Neural progenitor cell (in vitro differentiated cells): ENCODE measurements at regions not wholly inside any gene's neighbourhood (a gene's known extent, or its start where the extent isn't known, plus 50 kb on each side); places are given as distances from the start of the nearest gene placed in this dataset.
"Not testable (repeated sequence)": the region's sequence is repeated elsewhere in the genome, so short reads cannot be mapped to it uniquely, and the experiment has no call there.

ENCODE experiments used
- DNase-seq: peaks from one replicate; pipeline ENCODE4 v3.0.0-alpha.2; 2016; ENCODE audit warnings: low spot score
- H2AFZ ChIP-seq: fragments of 200-600 bp; sonication (generic); replicated peaks from 2 replicates; pipeline ENCODE4 v1.6.1; 2016; ENCODE audit warnings: antibody characterized with exemption
- H3F3A ChIP-seq: fragments of 200-600 bp; sonication (generic); 2 replicates; pipeline ENCODE4 v1.6.1; 2016; ENCODE audit warnings: antibody characterized with exemption, low read depth
- H3K27ac ChIP-seq: fragments of 200-600 bp; sonication (generic); 2 replicates; pipeline ENCODE4 v1.5.1; 2016; ENCODE audit warnings: mild to moderate bottlenecking
- H3K27me3 ChIP-seq: fragments of 200-600 bp; sonication (generic); 2 replicates; pipeline ENCODE4 v1.6.1; 2016; ENCODE audit warnings: mild to moderate bottlenecking, moderate library complexity
- H3K36me3 ChIP-seq: fragments of 200-600 bp; sonication (generic); 2 replicates; pipeline ENCODE4 v1.5.1; 2016
- H3K4me1 ChIP-seq: fragments of 200-600 bp; sonication (generic); 2 replicates; pipeline ENCODE4 v1.6.1; 2016; ENCODE audit warnings: mixed run types
- H3K4me2 ChIP-seq: fragments of 200-600 bp; sonication (generic); 2 replicates; pipeline ENCODE4 v1.6.1; 2016
- H3K4me3 ChIP-seq: fragments of 200-600 bp; sonication (generic); 2 replicates; pipeline ENCODE4 v1.5.1; 2016
- H3K79me2 ChIP-seq: fragments of 200-600 bp; sonication (generic); 2 replicates; pipeline ENCODE4 v1.6.1; 2016; ENCODE audit warnings: low read depth
- H3K9ac ChIP-seq: fragments of 200-600 bp; sonication (generic); 2 replicates; pipeline ENCODE4 v1.6.1; 2016
- H3K9me3 ChIP-seq: fragments of 200-600 bp; sonication (generic); 2 replicates; pipeline ENCODE4 v1.5.1; 2016; ENCODE audit warnings: low read depth
- H4K20me1 ChIP-seq: fragments of 200-600 bp; sonication (generic); 2 replicates; pipeline ENCODE4 v1.6.1; 2016; ENCODE audit warnings: low read depth
- H3K27ac Mint-ChIP-seq: 3 replicates; pipeline ENCODE4 v1.8.0; 2021; ENCODE audit warnings: mixed read lengths
- H3K27me3 Mint-ChIP-seq: 2 replicates; pipeline ENCODE4 v1.8.0; 2022; ENCODE audit warnings: low read depth, mild to moderate bottlenecking, inconsistent platforms, moderate library complexity, mixed read lengths; ENCODE audit not compliant: insufficient read depth
- H3K36me3 Mint-ChIP-seq: 3 replicates; pipeline ENCODE4 v1.8.0; 2021; ENCODE audit warnings: mixed read lengths
- H3K4me1 Mint-ChIP-seq: 3 replicates; pipeline ENCODE4 v1.8.0; 2021; ENCODE audit warnings: mixed read lengths
- H3K4me3 Mint-ChIP-seq: 3 replicates; pipeline ENCODE4 v1.8.0; 2021; ENCODE audit warnings: mild to moderate bottlenecking, moderate library complexity, mixed read lengths
- H3K9me3 Mint-ChIP-seq: 3 replicates; pipeline ENCODE4 v1.8.0; 2020; ENCODE audit warnings: mixed read lengths
- EZH2 ChIP-seq: fragments of 200-600 bp; sonication (generic); IDR thresholded peaks from 2 replicates; pipeline ENCODE4 v1.6.1; 2017; ENCODE audit warnings: antibody characterized with exemption, mild to moderate bottlenecking, moderate library complexity
- EZH2phosphoT487 ChIP-seq: fragments of 200-600 bp; sonication (generic); IDR thresholded peaks from 2 replicates; pipeline ENCODE4 v1.6.1; 2017; ENCODE audit warnings: antibody characterized with exemption
- TF ChIP-seq, protein P1 (sequence below): fragments of 200-600 bp; sonication (generic); IDR thresholded peaks from 2 replicates; pipeline ENCODE4 v1.5.1; 2017; ENCODE audit warnings: antibody characterized with exemption, mild to moderate bottlenecking

DNA sequence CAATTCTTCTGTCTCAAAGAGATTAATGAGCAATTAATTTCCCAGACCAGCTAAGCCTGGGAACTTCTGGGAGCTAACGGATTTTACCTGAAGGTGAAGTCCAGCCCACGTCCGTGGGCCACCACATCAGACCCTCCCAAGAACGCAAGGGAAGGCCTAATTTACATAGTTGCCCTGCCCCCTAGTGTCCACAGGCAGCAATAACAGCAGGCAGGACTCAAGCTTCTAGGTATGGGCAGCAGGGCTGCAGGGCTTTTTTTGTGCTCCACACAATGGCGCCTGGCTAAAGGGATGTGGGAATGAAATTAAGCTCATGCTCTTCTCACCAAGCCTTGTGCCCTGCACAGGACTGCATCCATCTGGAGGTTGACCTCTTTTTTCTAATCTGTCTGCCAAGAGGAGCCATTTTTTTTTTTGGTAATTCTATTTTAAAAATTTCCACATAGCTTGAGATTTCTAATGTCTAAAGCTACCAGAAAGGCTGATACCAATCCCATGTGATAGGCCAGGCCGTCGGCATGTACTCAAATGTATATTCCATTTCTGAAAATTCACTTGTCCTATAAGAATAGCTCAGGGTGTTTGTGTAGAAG is 111.9 kb upstream of the TMEM164 start:
- H3K4me2 ChIP-seq: no peak overlapping the region
- no peak overlapping the region for H3K27ac ChIP-seq
- Mint-ChIP-seq H3K9me3 (no peaks in the 10 kb centered on the region), H3K27me3 (peaks cover 5% of the 10 kb centered on the region), H3K36me3 (no peaks in the 10 kb centered on the region), H3K27ac (no peak overlapping the region), H3K4me3 (no peak overlapping the region), H3K4me1 (peaks cover 18% of the 10 kb centered on the region)
- no peaks in the 10 kb centered on the region for H3F3A ChIP-seq
- H3K79me2 ChIP-seq: no peaks in the 10 kb centered on the region
- peaks cover 3% of the 10 kb centered on the region for H3K36me3 ChIP-seq
- H3K4me3 ChIP-seq: no peak overlapping the region
- H3K9ac ChIP-seq: no peak overlapping the region
- no peaks in the 10 kb centered on the region for H3K4me1 ChIP-seq
- H2AFZ ChIP-seq: no peak overlapping the region
- DNase-seq: peak; percentile 78
- TF ChIP-seq EZH2phosphoT487 (no peak), EZH2 (no peak)
- TF ChIP-seq, protein P1, sequence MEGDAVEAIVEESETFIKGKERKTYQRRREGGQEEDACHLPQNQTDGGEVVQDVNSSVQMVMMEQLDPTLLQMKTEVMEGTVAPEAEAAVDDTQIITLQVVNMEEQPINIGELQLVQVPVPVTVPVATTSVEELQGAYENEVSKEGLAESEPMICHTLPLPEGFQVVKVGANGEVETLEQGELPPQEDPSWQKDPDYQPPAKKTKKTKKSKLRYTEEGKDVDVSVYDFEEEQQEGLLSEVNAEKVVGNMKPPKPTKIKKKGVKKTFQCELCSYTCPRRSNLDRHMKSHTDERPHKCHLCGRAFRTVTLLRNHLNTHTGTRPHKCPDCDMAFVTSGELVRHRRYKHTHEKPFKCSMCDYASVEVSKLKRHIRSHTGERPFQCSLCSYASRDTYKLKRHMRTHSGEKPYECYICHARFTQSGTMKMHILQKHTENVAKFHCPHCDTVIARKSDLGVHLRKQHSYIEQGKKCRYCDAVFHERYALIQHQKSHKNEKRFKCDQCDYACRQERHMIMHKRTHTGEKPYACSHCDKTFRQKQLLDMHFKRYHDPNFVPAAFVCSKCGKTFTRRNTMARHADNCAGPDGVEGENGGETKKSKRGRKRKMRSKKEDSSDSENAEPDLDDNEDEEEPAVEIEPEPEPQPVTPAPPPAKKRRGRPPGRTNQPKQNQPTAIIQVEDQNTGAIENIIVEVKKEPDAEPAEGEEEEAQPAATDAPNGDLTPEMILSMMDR: peak; percentile 82
- no peaks in the 10 kb centered on the region for H3K27me3 ChIP-seq
- H3K9me3 ChIP-seq: no peaks in the 10 kb centered on the region
- H4K20me1 ChIP-seq: no peaks in the 10 kb centered on the region

DNA sequence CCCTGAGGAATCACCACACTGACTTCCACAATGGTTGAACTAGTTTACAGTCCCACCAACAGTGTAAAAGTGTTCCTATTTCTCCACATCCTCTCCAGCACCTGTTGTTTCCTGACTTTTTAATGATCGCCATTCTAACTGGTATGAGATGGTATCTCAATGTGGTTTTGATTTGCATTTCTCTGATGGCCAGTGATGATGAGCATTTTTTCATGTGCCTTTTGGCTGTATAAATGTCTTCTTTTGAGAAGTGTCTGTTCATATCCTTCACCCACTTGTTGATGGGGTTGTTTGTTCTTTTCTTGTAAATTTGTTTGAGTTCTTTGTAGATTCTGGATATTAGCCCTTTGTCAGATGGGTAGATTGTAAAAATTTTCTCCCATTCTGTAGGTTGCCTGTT is 106.9 kb upstream of the TMEM164 start:
- DNase-seq, H3K27ac Mint-ChIP-seq, H3K27ac ChIP-seq, H3K4me1 Mint-ChIP-seq, H3K4me3 ChIP-seq, H3K27me3 Mint-ChIP-seq, H2AFZ ChIP-seq, H3K36me3 Mint-ChIP-seq, H3K9me3 Mint-ChIP-seq, H3K27me3 ChIP-seq, H3K36me3 ChIP-seq, H3K4me1 ChIP-seq, H4K20me1 ChIP-seq, H3K9me3 ChIP-seq, H3F3A ChIP-seq, H3K79me2 ChIP-seq, H3K9ac ChIP-seq, H3K4me3 Mint-ChIP-seq, H3K4me2 ChIP-seq: not testable (repeated sequence)

DNA sequence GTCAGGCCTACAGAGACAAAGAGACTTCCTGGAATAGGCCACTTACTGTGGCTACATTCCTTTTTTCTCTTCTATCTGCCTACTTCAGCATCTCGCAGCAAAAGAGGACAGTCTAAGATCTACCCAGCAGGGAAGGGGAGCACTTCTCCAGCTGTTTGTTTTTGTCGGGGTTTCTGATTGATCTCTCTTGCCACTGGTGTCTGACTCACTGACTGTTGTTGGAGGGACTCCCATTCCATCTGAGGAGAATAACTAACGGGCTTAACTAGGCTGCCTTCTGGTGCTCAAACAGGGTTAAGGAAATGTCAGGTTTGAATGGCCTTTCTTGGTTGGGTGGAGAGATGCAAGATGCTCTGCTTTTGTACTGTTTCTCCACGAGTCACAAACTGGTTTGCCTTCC is 100.2 kb upstream of the TMEM164 start:
- no peaks in the 10 kb centered on the region for H3K27me3 ChIP-seq
- H3K4me1 Mint-ChIP-seq: peaks cover 6% of the 10 kb centered on the region
- no peaks in the 10 kb centered on the region for H3K36me3 Mint-ChIP-seq
- peaks cover 5% of the 10 kb centered on the region for H3K27me3 Mint-ChIP-seq
- H4K20me1 ChIP-seq: no peaks in the 10 kb centered on the region
- H3K4me2 ChIP-seq: no peak overlapping the region
- no peaks in the 10 kb centered on the region for H3K4me1 ChIP-seq
- TF ChIP-seq EZH2phosphoT487 (no peak), EZH2 (no peak)
- TF ChIP-seq, protein P1: no peak
- peaks cover 10% of the 10 kb centered on the region for H3F3A ChIP-seq
- H2AFZ ChIP-seq: no peak overlapping the region
- no peak for DNase-seq
- H3K27ac Mint-ChIP-seq: no peak overlapping the region
- H3K4me3 ChIP-seq: no peak overlapping the region
- H3K9me3 ChIP-seq: peaks cover 4% of the 10 kb centered on the region
- peaks cover 15% of the 10 kb centered on the region for H3K9me3 Mint-ChIP-seq
- no peak overlapping the region for H3K9ac ChIP-seq
- H3K36me3 ChIP-seq: no peaks in the 10 kb centered on the region
- H3K4me3 Mint-ChIP-seq: no peak overlapping the region
- no peak overlapping the region for H3K27ac ChIP-seq
- H3K79me2 ChIP-seq: no peaks in the 10 kb centered on the region

DNA sequence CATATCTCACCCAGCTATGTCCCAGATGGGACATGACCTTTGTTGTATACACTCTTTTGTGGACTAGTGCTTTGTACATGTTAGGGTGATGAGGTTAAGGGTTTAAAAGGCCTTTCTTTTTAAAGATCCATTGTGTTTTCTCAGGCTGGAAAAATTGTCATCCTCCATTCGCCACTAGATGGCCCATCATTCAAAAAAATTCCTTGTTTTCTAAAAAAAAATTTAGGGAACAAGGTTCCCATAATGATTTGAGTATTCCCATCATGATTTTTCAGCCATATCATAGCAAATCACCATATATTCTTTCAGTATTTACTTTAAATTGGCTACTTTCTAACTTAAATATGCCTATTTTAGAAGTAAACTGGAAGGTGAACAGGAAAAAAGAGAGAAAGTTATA is 91.9 kb upstream of the TMEM164 start:
- Mint-ChIP-seq H3K4me1 (no peaks in the 10 kb centered on the region), H3K36me3 (no peaks in the 10 kb centered on the region), H3K27ac (no peak overlapping the region), H3K4me3 (no peak overlapping the region), H3K27me3 (peaks cover 3% of the 10 kb centered on the region), H3K9me3 (no peaks in the 10 kb centered on the region)
- Histone ChIP-seq H3K27me3 (no peaks in the 10 kb centered on the region), H2AFZ (no peak overlapping the region), H4K20me1 (no peaks in the 10 kb centered on the region), H3K9me3 (no peaks in the 10 kb centered on the region), H3K27ac (no peak overlapping the region), H3K4me1 (no peaks in the 10 kb centered on the region), H3K4me3 (no peak overlapping the region), H3K36me3 (no peaks in the 10 kb centered on the region), H3K4me2 (no peak overlapping the region), H3F3A (no peaks in the 10 kb centered on the region), H3K9ac (no peak overlapping the region), H3K79me2 (no peaks in the 10 kb centered on the region)
- DNase-seq: no peak
- TF ChIP-seq, protein P1: peak; percentile 59
- TF ChIP-seq EZH2phosphoT487: no peak

DNA sequence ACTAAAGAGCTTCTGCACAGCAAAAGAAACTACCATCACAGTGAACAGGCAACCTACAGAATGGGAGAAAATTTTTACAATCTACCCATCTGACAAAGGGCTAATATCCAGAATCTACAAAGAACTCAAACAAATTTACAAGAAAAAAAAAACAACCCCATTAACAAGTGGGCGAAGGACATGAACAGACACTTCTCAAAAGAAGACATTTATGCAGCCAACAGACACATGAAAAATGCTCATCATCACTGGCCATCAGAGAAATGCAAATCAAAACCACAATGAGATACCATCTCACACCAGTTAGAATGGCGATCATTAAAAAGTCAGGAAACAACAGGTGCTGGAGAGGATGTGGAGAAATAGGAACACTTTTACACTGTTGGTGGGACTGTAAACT is 89.9 kb upstream of the TMEM164 start:
- not testable (repeated sequence) for H4K20me1 ChIP-seq

More for the DNA sequence above, 89.9 kb upstream of the TMEM164 start:
- not testable (repeated sequence) for H3K27me3 Mint-ChIP-seq, H2AFZ ChIP-seq, H3K9me3 Mint-ChIP-seq, H3K4me3 Mint-ChIP-seq, H3K36me3 ChIP-seq, DNase-seq, H3K4me1 Mint-ChIP-seq, H3K27me3 ChIP-seq, H3K4me1 ChIP-seq, H3K36me3 Mint-ChIP-seq, H3K9me3 ChIP-seq, H3K9ac ChIP-seq, H3K79me2 ChIP-seq, H3K4me3 ChIP-seq, H3F3A ChIP-seq, H3K27ac Mint-ChIP-seq, H3K4me2 ChIP-seq, H3K27ac ChIP-seq
